ENCODE measurements at regions not wholly inside any gene's neighbourhood (a gene's known extent, or its start where the extent isn't known, plus 50 kb on each side); places are given as distances from the start of the nearest gene placed in this dataset.

- Histone ChIP-seq H3K9me3 (ENCODE audit: control insufficient read depth, insufficient read depth, low read length) (no peaks in the 10 kb centered on the region), H3K27ac (ENCODE audit: insufficient read depth, low read length) (no peak overlapping the region), H3K14ac (replicated peaks; ENCODE audit: low read depth, low read length) (no peak overlapping the region), H3K4me1 (ENCODE audit: control insufficient read depth, insufficient read depth, low read length) (no peaks in the 10 kb centered on the region), H4K91ac (ENCODE audit: insufficient read depth, low read depth, low read length) (no peak overlapping the region), H3K9ac (ENCODE audit: low read depth, low read length) (no peak overlapping the region), H3K79me1 (ENCODE audit: low read depth in 1 of 2, low read length in 2 of 2) (no peaks in the 10 kb centered on the region), H4K8ac (ENCODE audit: low read depth in 2 of 2, low read length in 2 of 2) (no peak overlapping the region), H2BK20ac (ENCODE audit: low read depth, low read length) (no peak overlapping the region), H2AK5ac (ENCODE audit: low read depth, low read length) (no peak overlapping the region), H4K20me1 (ENCODE audit: insufficient read depth, low read length) (no peaks in the 10 kb centered on the region), H3K36me3 (ENCODE audit: control insufficient read depth, insufficient read depth, low read length) (no peaks in the 10 kb centered on the region), H2BK5ac (ENCODE audit: low read depth, low read length, poor library complexity, severe bottlenecking) (no peak overlapping the region), H3K9me1 (ENCODE audit: insufficient read depth, low read length) (no peaks in the 10 kb centered on the region), H3K4ac (ENCODE audit: low read depth, low read length) (no peak overlapping the region), H3K4me3 (ENCODE audit: insufficient read depth, low read depth, low read length) (no peak overlapping the region), H3K18ac (ENCODE audit: low read depth, low read length) (no peak overlapping the region), H4K5ac (ENCODE audit: low read depth, low read length) (no peak overlapping the region), H3K4me2 (ENCODE audit: low read depth, low read length) (no peak overlapping the region), H2AFZ (replicated peaks; ENCODE audit: low read length, poor library complexity) (no peak overlapping the region), H2BK120ac (ENCODE audit: low read depth, low read length) (no peak overlapping the region), H3K27me3 (ENCODE audit: control insufficient read depth, insufficient read depth, low read length) (no peaks in the 10 kb centered on the region), H3K23ac (ENCODE audit: low read depth, low read length) (no peak overlapping the region), H2AK9ac (replicated peaks; ENCODE audit: low read depth, low read length, poor library complexity) (no peak overlapping the region), H2BK15ac (ENCODE audit: low read depth, low read length) (no peak overlapping the region), H3K56ac (ENCODE audit: extremely low read depth, insufficient read depth, low read length) (no peak overlapping the region)
- CTCF ChIA-PET, result no interaction called here
- DNase-seq (no peak), ATAC-seq (ENCODE audit: low read depth) (no peak)
- BruUV-seq (replicated peaks), result no TSS peak
- POLR2A ChIA-PET (ENCODE audit: unreplicated experiment), result no interaction called here
- WGBS, 2 experiments (ENCODE audit: extremely low coverage in 2 of 2, insufficient read length in 1 of 2), result no CpG with 5 or more reads among the region's 4 CpGs
- in situ Hi-C loops (cut with MboI; ENCODE audit: low sequenced_read_pairs) (no loop called here), intact Hi-C loops (cut with micrococcal nuclease) (no loop called here), dilution Hi-C loops (cut with HindIII; ENCODE audit: low sequenced_read_pairs, unreplicated experiment) (no loop called here)
- no peak for TF ChIP-seq NFE2L2 (IDR thresholded peaks at IDR 0.05; ENCODE audit: low read depth, low read length)
- no peak for TF ChIP-seq RAD21 (IDR thresholded peaks at IDR 0.05; ENCODE audit: low read length)
- no peak for TF ChIP-seq BHLHE40 (IDR thresholded peaks at IDR 0.05; ENCODE audit: low read depth, low read length)
- no peak for TF ChIP-seq RFX5 (IDR thresholded peaks at IDR 0.05; ENCODE audit: low read depth, low read length)
Observed at GRCh38 chr4:10841697-10842096, 157.1 kb upstream of the CLNK start.

Data from IMR-90 (cell line).